HCT116 (cell line): ENCODE measurements at regions not wholly inside any gene's neighbourhood (a gene's known extent, or its start where the extent isn't known, plus 50 kb on each side); places are given as distances from the start of the nearest gene placed in this dataset.

Experiments
- ATAC-seq: fragments of 200-7000 bp; cut with Tn5 transposase; 2 replicates; pipeline ENCODE4 v1.9.1; 2020; ENCODE audit warnings: mild to moderate bottlenecking, moderate library complexity
- BruUV-seq: library from RNA; stranded (reverse); fragments of 400-500 nt; replicated peaks from 2 replicates; lab custom pipeline; 2021; lab: Mats Ljungman, UMichigan
- CTCF ChIA-PET: fragments of 300-600 bp; sonication (Branson Sonifier 250); formaldehyde crosslinking; loops from one replicate; lab custom pipeline; 2021; ENCODE audit warnings: antibody characterized with exemption; lab: Charles Lee
- POLR2A ChIA-PET: fragments of 300-600, 350-600 bp; sonication (Branson Sonifier 250); formaldehyde crosslinking; loops from one replicate; lab custom pipeline; 2021; ENCODE audit warnings: antibody characterized with exemption; lab: Charles Lee
- RAD21 ChIA-PET, 2 experiments: fragments of 300-600 bp; sonication (Branson Sonifier 250); formaldehyde crosslinking; loops; one replicate each; lab custom pipeline; 2023; ENCODE audit warnings: low total read pairs in 2 of 2; ENCODE audit not compliant: uncharacterized antibody in 2 of 2, unreplicated experiment in 2 of 2, low non-redundant PET in 1 of 2; lab: Charles Lee
- DNase-seq: peaks from one replicate; pipeline ENCODE4 v3.0.0-alpha.2; 2010; ENCODE audit warnings: low read depth, low spot score
- H2AFZ ChIP-seq: fragments of 200-600 bp; shearing (Covaris generic), sonication (generic); 2 replicates; pipeline ENCODE4 v1.6.1; 2017; ENCODE audit warnings: low read depth, mixed run types, mixed read lengths, antibody characterized with exemption, low read length; ENCODE audit not compliant: poor library complexity, severe bottlenecking
- H3K27ac ChIP-seq: 2 replicates; pipeline ENCODE4 v1.5.1; 2012; ENCODE audit warnings: low read depth, low read length
- H3K27me3 ChIP-seq: fragments of 200-600 bp; sonication (generic); 2 replicates; pipeline ENCODE4 v1.6.1; 2016; ENCODE audit warnings: mixed run types, low read length, mixed read lengths; ENCODE audit not compliant: insufficient read depth
- H3K36me3 ChIP-seq, 2 experiments: fragments of 200-500 bp in 1 of 2; fragments of 200-600 bp in 1 of 2; sonication (Bioruptor generic) in 1 of 2; sonication (generic) in 1 of 2; 2 replicates each; pipeline versions ENCODE4 v1.5.1 to v1.6.1; 2014 to 2016; ENCODE audit warnings: low read length in 2 of 2, inconsistent platforms in 1 of 2, mixed read lengths in 1 of 2, mixed run types in 1 of 2; ENCODE audit not compliant: insufficient read depth in 2 of 2, control insufficient read depth in 1 of 2
- H3K4me1 ChIP-seq, 2 experiments: fragments of 200-600 bp in 1 of 2; sonication (generic) in 1 of 2; 2 replicates each; pipeline versions ENCODE4 v1.5.1 to v1.6.1; 2012 to 2017; ENCODE audit warnings: low read length in 2 of 2, inconsistent platforms in 1 of 2, mild to moderate bottlenecking in 1 of 2, mixed read lengths in 1 of 2, mixed run types in 1 of 2, moderate library complexity in 1 of 2; ENCODE audit not compliant: insufficient read depth in 2 of 2, control insufficient read depth in 1 of 2
- H3K4me2 ChIP-seq: fragments of 200-600 bp; sonication (generic); 2 replicates; pipeline ENCODE4 v1.6.1; 2017; ENCODE audit warnings: mixed run types, low read length, mixed read lengths
- H3K4me3 ChIP-seq, 2 experiments: fragments of 200-600 bp in 1 of 2; sonication (generic) in 1 of 2; replicated peaks in 1 of 2; 2 replicates each; pipeline ENCODE4 v1.5.1; 2011 to 2016; ENCODE audit warnings: low read length in 2 of 2, control low read depth in 1 of 2, low read depth in 1 of 2, mild to moderate bottlenecking in 1 of 2, mixed read lengths in 1 of 2, mixed run types in 1 of 2
- H3K79me2 ChIP-seq: fragments of 200-600 bp; sonication (generic); 2 replicates; pipeline ENCODE4 v1.6.1; 2017; ENCODE audit warnings: mild to moderate bottlenecking, mixed run types, low read length, moderate library complexity, mixed read lengths; ENCODE audit not compliant: insufficient read depth
- H3K9ac ChIP-seq: fragments of 200-600 bp; sonication (generic); 2 replicates; pipeline ENCODE4 v1.6.1; 2016; ENCODE audit warnings: low read length, mixed read lengths
- H3K9me2 ChIP-seq: fragments of 200-600 bp; sonication (generic), shearing (Covaris generic); 2 replicates; pipeline ENCODE4 v1.6.1; 2017; ENCODE audit warnings: mixed run types, mild to moderate bottlenecking, moderate library complexity; ENCODE audit not compliant: insufficient read depth
- H3K9me3 ChIP-seq, 2 experiments: fragments of 200-500 bp in 1 of 2; fragments of 200-600 bp in 1 of 2; sonication (Bioruptor generic) in 1 of 2; sonication (generic) in 1 of 2; 2 replicates each; pipeline ENCODE4 v1.6.1; 2014 to 2017; ENCODE audit warnings: low read length in 2 of 2, mixed read lengths in 2 of 2, inconsistent platforms in 1 of 2, low read depth in 1 of 2, mild to moderate bottlenecking in 1 of 2, mixed run types in 1 of 2, moderate library complexity in 1 of 2; ENCODE audit not compliant: control insufficient read depth in 1 of 2, insufficient read depth in 1 of 2
- H4K20me1 ChIP-seq: fragments of 200-600 bp; sonication (generic), shearing (Covaris generic); 2 replicates; pipeline ENCODE4 v1.6.1; 2017; ENCODE audit warnings: mixed run types, mild to moderate bottlenecking, moderate library complexity; ENCODE audit not compliant: insufficient read depth
- EGR1 ChIP-seq: IDR thresholded peaks from 2 replicates; pipeline ENCODE4 v1.6.1; 2012; ENCODE audit warnings: low read depth
- EZH2phosphoT487 ChIP-seq: fragments of 200-600 bp; IDR thresholded peaks from 2 replicates; pipeline ENCODE4 v1.6.1; 2018; ENCODE audit warnings: antibody characterized with exemption, borderline replicate concordance
- FOSL1 ChIP-seq: IDR thresholded peaks from 2 replicates; pipeline ENCODE4 v1.6.1; 2012; ENCODE audit warnings: low read depth
- POLR2A ChIP-seq: IDR thresholded peaks from 2 replicates; pipeline ENCODE4 v1.7.0; 2011; ENCODE audit warnings: borderline replicate concordance; ENCODE audit not compliant: insufficient read depth, insufficient read length; ENCODE audit errors: extremely low read depth
- SP1 ChIP-seq: IDR thresholded peaks from 2 replicates; pipeline ENCODE4 v1.6.1; 2012; ENCODE audit warnings: low read depth
- SRF ChIP-seq: IDR thresholded peaks from 2 replicates; pipeline ENCODE4 v1.6.1; 2012; ENCODE audit warnings: low read depth
- TCF7L2 ChIP-seq: IDR thresholded peaks from 2 replicates; pipeline ENCODE4 v1.7.0; 2011; ENCODE audit warnings: borderline replicate concordance, inconsistent platforms; ENCODE audit not compliant: insufficient read depth, insufficient read length; ENCODE audit errors: extremely low read depth
- intact Hi-C: fragments of 100-400 bp; cut with micrococcal nuclease; formaldehyde crosslinking; loops from 2 replicates; pipeline ENCODE4 v1.10.0; 2022
- TF ChIP-seq, protein P1 (sequence below): IDR thresholded peaks from 2 replicates; pipeline ENCODE4 v1.6.1; 2012
- TF ChIP-seq, protein P2 (sequence below), 3 experiments: fragments of 200-600 bp in 1 of 3; sonication (generic) in 1 of 3; IDR thresholded peaks in 2 of 3; conservative IDR thresholded peaks in 1 of 3; 2 replicates each; pipeline ENCODE4 v1.5.1; 2012 to 2017; ENCODE audit warnings: low read depth in 2 of 3, low read length in 2 of 3, antibody characterized with exemption in 1 of 3, borderline replicate concordance in 1 of 3, control low read depth in 1 of 3, mild to moderate bottlenecking in 1 of 3, mixed read lengths in 1 of 3, mixed run types in 1 of 3, moderate library complexity in 1 of 3; ENCODE audit not compliant: insufficient read depth in 1 of 3

DNA sequence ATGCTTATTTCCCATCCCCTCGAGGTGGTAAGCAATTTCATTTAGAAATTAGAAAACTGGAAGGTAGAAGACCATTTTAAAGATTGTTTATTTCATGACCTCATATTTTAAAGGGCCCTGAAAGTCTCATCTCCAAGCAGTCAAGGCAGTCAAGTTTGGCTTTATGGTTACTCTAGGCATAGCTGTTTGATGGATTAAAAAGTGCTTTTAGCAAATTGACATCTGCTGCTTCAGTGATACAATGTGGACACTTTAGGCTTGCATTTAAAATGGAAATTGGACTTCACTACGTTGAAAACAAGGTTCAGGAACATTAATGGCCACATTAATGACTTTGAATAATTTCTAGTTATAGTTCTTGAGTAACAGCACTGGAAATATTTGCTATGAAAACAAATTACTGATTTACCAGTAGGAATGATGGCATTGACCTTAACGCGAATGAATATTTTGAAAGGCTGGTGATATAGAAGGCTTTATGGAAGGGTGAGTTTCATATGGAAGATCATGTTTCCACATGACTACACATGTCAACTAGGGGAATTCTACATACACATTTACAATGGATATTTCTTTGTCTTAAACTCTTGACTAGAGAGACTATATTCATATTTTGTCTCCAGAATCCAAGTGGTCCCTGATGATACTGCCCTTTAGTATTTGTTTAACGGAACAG, 873.5 kb downstream of the JRKL start:
- H3K9me3 ChIP-seq: peaks cover 3 to 33% of the 10 kb centered on the region in 2 experiments; a peak in 2 of 4 replicates
- ChIA-PET RAD21 (no interaction called here), CTCF (no interaction called here), POLR2A (no interaction called here)
- H2AFZ ChIP-seq: no peak overlapping the region
- no peak overlapping the region for H3K4me3 ChIP-seq
- TF ChIP-seq SP1: no peak
- TF ChIP-seq SRF: no peak
- TF ChIP-seq, protein P1, sequence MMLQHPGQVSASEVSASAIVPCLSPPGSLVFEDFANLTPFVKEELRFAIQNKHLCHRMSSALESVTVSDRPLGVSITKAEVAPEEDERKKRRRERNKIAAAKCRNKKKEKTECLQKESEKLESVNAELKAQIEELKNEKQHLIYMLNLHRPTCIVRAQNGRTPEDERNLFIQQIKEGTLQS: no peak
- TF ChIP-seq, protein P2, sequence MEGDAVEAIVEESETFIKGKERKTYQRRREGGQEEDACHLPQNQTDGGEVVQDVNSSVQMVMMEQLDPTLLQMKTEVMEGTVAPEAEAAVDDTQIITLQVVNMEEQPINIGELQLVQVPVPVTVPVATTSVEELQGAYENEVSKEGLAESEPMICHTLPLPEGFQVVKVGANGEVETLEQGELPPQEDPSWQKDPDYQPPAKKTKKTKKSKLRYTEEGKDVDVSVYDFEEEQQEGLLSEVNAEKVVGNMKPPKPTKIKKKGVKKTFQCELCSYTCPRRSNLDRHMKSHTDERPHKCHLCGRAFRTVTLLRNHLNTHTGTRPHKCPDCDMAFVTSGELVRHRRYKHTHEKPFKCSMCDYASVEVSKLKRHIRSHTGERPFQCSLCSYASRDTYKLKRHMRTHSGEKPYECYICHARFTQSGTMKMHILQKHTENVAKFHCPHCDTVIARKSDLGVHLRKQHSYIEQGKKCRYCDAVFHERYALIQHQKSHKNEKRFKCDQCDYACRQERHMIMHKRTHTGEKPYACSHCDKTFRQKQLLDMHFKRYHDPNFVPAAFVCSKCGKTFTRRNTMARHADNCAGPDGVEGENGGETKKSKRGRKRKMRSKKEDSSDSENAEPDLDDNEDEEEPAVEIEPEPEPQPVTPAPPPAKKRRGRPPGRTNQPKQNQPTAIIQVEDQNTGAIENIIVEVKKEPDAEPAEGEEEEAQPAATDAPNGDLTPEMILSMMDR (IDR thresholded peaks at IDR 0.05 in 2 of 3, conservative IDR thresholded peaks at IDR 0.05 in 1 of 3; ENCODE audit: borderline replicate concordance in 1 of 3, insufficient read depth in 1 of 3, low read depth in 2 of 3, low read length in 2 of 3): no peak
- no peak for TF ChIP-seq POLR2A
- no peak for TF ChIP-seq EGR1
- TF ChIP-seq FOSL1: no peak
- no peak for TF ChIP-seq EZH2phosphoT487
- TF ChIP-seq TCF7L2: no peak
- DNase-seq: no peak
- H3K27me3 ChIP-seq: no peaks in the 10 kb centered on the region
- no peaks in the 10 kb centered on the region for H3K36me3 ChIP-seq
- no peak overlapping the region for H3K4me2 ChIP-seq
- no peaks in the 10 kb centered on the region; the same call in 1 of the 2 replicates for H4K20me1 ChIP-seq
- H3K9ac ChIP-seq: no peak overlapping the region
- no peak overlapping the region for H3K27ac ChIP-seq
- no peaks in the 10 kb centered on the region for H3K4me1 ChIP-seq
- no peak for ATAC-seq
- BruUV-seq: no TSS peak
- no peaks in the 10 kb centered on the region for H3K9me2 ChIP-seq
- H3K79me2 ChIP-seq: no peaks in the 10 kb centered on the region
- intact Hi-C loops: no loop called here
